Fibroblast of lung (primary cell): ENCODE measurements at regions not wholly inside any gene's neighbourhood (a gene's known extent, or its start where the extent isn't known, plus 50 kb on each side); places are given as distances from the start of the nearest gene placed in this dataset.

Experiments used
- DNase-seq, 2 donors: peaks; one replicate each; pipeline versions ENCODE4 v3.0.0 to v3.0.0-alpha.2; 2010; ENCODE audit warnings: low read depth in 2 of 2
- H2AFZ ChIP-seq: 2 replicates; pipeline ENCODE4 v1.5.1; 2012; ENCODE audit warnings: low read length, control low read depth, inconsistent platforms
- H3K27ac ChIP-seq: 2 replicates; pipeline ENCODE4 v1.5.1; 2011; ENCODE audit warnings: low read length, control low read depth; ENCODE audit not compliant: insufficient read depth
- H3K27me3 ChIP-seq: 2 replicates; pipeline ENCODE4 v1.5.1; 2011; ENCODE audit warnings: mild to moderate bottlenecking, low read length; ENCODE audit not compliant: control insufficient read depth, insufficient read depth
- H3K36me3 ChIP-seq: 2 replicates; pipeline ENCODE4 v1.5.1; 2011; ENCODE audit warnings: low read length; ENCODE audit not compliant: control insufficient read depth, insufficient read depth
- H3K4me1 ChIP-seq: 2 replicates; pipeline ENCODE4 v1.5.1; 2011; ENCODE audit warnings: low read length; ENCODE audit not compliant: control insufficient read depth, insufficient read depth; ENCODE audit errors: extremely low read depth
- H3K4me2 ChIP-seq: 2 replicates; pipeline ENCODE4 v1.5.1; 2011; ENCODE audit warnings: low read length, control low read depth; ENCODE audit not compliant: insufficient read depth; ENCODE audit errors: extremely low read depth
- H3K4me3 ChIP-seq, 4 experiments: fragments of 200-600 bp in 1 of 4; sonication (generic) in 1 of 4; replicated peaks in 1 of 4; 2 replicates each; pipeline ENCODE4 v1.5.1; 2011 to 2016; ENCODE audit warnings: low read length in 4 of 4, low read depth in 3 of 4, mild to moderate bottlenecking in 3 of 4, control low read depth in 2 of 4, inconsistent platforms in 1 of 4, mixed read lengths in 1 of 4; ENCODE audit not compliant: insufficient read depth in 1 of 4; ENCODE audit errors: control extremely low read depth in 1 of 4
- H3K79me2 ChIP-seq: 2 replicates; pipeline ENCODE4 v1.5.1; 2012; ENCODE audit warnings: mild to moderate bottlenecking, low read length, inconsistent platforms; ENCODE audit not compliant: control insufficient read depth, insufficient read depth
- H3K9ac ChIP-seq: 2 replicates; pipeline ENCODE4 v1.5.1; 2011; ENCODE audit warnings: mild to moderate bottlenecking, low read length, control low read depth; ENCODE audit not compliant: insufficient read depth
- H3K9me3 ChIP-seq: 2 replicates; pipeline ENCODE4 v1.5.1; 2012; ENCODE audit warnings: low read depth, low read length; ENCODE audit not compliant: control insufficient read depth, insufficient read depth
- H4K20me1 ChIP-seq: 2 replicates; pipeline ENCODE4 v1.5.1; 2011; ENCODE audit warnings: low read length; ENCODE audit not compliant: control insufficient read depth, insufficient read depth; ENCODE audit errors: extremely low read depth
- CTCF ChIP-seq, 2 donors: IDR thresholded peaks in 1 of 2; conservative IDR thresholded peaks in 1 of 2; 1 replicate in 1 of 2; 2 replicates in 1 of 2; pipeline ENCODE4 v1.5.1; 2011 to 2012; ENCODE audit warnings: low read length in 2 of 2, control low read depth in 1 of 2, inconsistent platforms in 1 of 2, low read depth in 1 of 2, mild to moderate bottlenecking in 1 of 2
- EZH2 ChIP-seq: IDR thresholded peaks from 2 replicates; pipeline ENCODE4 v1.5.1; 2012; ENCODE audit warnings: low read length, control low read depth, mild to moderate bottlenecking; ENCODE audit errors: missing control alignments

GRCh38 chr6:103875221-103875620, 984.5 kb downstream of the HACE1 start:
- Histone ChIP-seq H3K27ac (no peak overlapping the region), H3K27me3 (no peaks in the 10 kb centered on the region), H3K4me3 (no peak overlapping the region), H2AFZ (no peak overlapping the region), H3K4me1 (no peaks in the 10 kb centered on the region), H3K9ac (no peak overlapping the region), H3K4me2 (no peak overlapping the region), H3K36me3 (no peaks in the 10 kb centered on the region), H3K9me3 (no peaks in the 10 kb centered on the region), H4K20me1 (no peaks in the 10 kb centered on the region), H3K79me2 (no peaks in the 10 kb centered on the region)
- TF ChIP-seq EZH2 (no peak), CTCF (conservative IDR thresholded peaks at IDR 0.05 in 1 of 2, IDR thresholded peaks at IDR 0.05 in 1 of 2; ENCODE audit: low read depth in 1 of 2, low read length in 2 of 2) (no peak)
- no peak for DNase-seq

GRCh38 chr6:103874575-103874974, 985.1 kb downstream of the HACE1 start:
- no peak overlapping the region for H2AFZ ChIP-seq
- no peaks in the 10 kb centered on the region for H3K9me3 ChIP-seq
- H3K27me3 ChIP-seq = no peaks in the 10 kb centered on the region
- TF ChIP-seq CTCF (conservative IDR thresholded peaks at IDR 0.05 in 1 of 2, IDR thresholded peaks at IDR 0.05 in 1 of 2; ENCODE audit: low read depth in 1 of 2, low read length in 2 of 2) = no peak
- TF ChIP-seq EZH2 = no peak
- H3K79me2 ChIP-seq = no peaks in the 10 kb centered on the region
- no peak overlapping the region for H3K4me3 ChIP-seq
- H4K20me1 ChIP-seq = no peaks in the 10 kb centered on the region
- H3K27ac ChIP-seq = no peak overlapping the region
- no peak for DNase-seq
- no peaks in the 10 kb centered on the region for H3K36me3 ChIP-seq
- no peaks in the 10 kb centered on the region for H3K4me1 ChIP-seq
- H3K4me2 ChIP-seq = no peak overlapping the region
- no peak overlapping the region for H3K9ac ChIP-seq

GRCh38 chr6:103872678-103873077, 987.0 kb downstream of the HACE1 start:
- Histone ChIP-seq H3K4me2 (no peak overlapping the region), H3K36me3 (no peaks in the 10 kb centered on the region), H3K27me3 (no peaks in the 10 kb centered on the region), H3K79me2 (no peaks in the 10 kb centered on the region), H3K27ac (no peak overlapping the region), H4K20me1 (no peaks in the 10 kb centered on the region), H3K4me1 (no peaks in the 10 kb centered on the region), H3K9ac (no peak overlapping the region), H3K4me3 (no peak overlapping the region), H2AFZ (no peak overlapping the region), H3K9me3 (no peaks in the 10 kb centered on the region)
- no peak for DNase-seq
- TF ChIP-seq CTCF (conservative IDR thresholded peaks at IDR 0.05 in 1 of 2, IDR thresholded peaks at IDR 0.05 in 1 of 2; ENCODE audit: low read depth in 1 of 2, low read length in 2 of 2) = no peak
- TF ChIP-seq EZH2 = no peak
